ENCODE measurements at regions not wholly inside any gene's neighbourhood (a gene's known extent, or its start where the extent isn't known, plus 50 kb on each side); places are given as distances from the start of the nearest gene placed in this dataset.
"Not testable (repeated sequence)": the region's sequence is repeated elsewhere in the genome, so short reads cannot be mapped to it uniquely, and the experiment has no call there.

- TF ChIP-seq ETV6 (IDR thresholded peaks at IDR 0.05; ENCODE audit: borderline replicate concordance in 1 of 2, low read depth in 2 of 2, low read length in 1 of 2) (no peak), ETV6 (CRISPR knock-in tag; IDR thresholded peaks at IDR 0.05; ENCODE audit: borderline replicate concordance) (no peak)
These were observed 270.5 kb upstream of the PLPP4 start (continued) for GRCh38 chr10:120186506-120186905.

DNA sequence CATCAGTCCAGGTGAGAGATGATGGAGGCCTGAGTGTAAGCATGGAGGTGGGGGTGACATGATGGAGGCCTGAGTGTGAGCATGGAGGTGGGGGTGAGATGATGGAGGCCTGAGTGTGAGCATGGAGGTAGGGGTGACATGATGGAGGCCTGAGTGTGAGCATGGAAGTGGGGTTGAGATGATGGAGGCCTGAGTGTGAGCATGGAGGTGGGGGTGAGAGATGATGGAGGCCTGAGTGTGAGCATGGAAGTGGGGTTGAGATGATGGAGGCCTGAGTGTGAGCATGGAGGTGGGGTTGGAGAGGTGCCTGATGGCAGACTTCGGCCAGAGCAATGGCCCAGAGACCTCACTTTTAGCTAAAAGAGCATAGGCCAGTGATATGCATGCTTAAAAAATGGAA is 269.9 kb upstream of the PLPP4 start:
- H3K4me3 ChIP-seq; FAIRE-seq; ATAC-seq; H3K27me3 ChIP-seq (ENCODE audit: control insufficient read depth in 2 of 2, insufficient read depth in 2 of 2, low read length in 2 of 2); intact Hi-C loops (cut with micrococcal nuclease); in situ Hi-C loops (cut with MboI); H3K9me3 ChIP-seq (replicated peaks; ENCODE audit: control insufficient read depth, insufficient read depth, low read depth, low read length); H2AFZ ChIP-seq (ENCODE audit: low read depth, low read length); H3K79me2 ChIP-seq (ENCODE audit: control insufficient read depth, insufficient read depth, low read length); H3K9me1 ChIP-seq (ENCODE audit: control insufficient read depth, insufficient read depth, low read length); BruUV-seq (replicated peaks); H4K20me1 ChIP-seq (replicated peaks; ENCODE audit: control insufficient read depth, insufficient read depth, low read length); H3K4me1 ChIP-seq (replicated peaks in 1 of 2; ENCODE audit: control insufficient read depth in 2 of 2, insufficient read depth in 2 of 2, low read length in 2 of 2); H3K27ac ChIP-seq (ENCODE audit: extremely low read depth, low read depth, low read length); DNase-seq (ENCODE audit: extremely low read depth in 1 of 4, low spot score in 3 of 4); H3K4me2 ChIP-seq (ENCODE audit: insufficient read depth, low read length); H3K36me3 ChIP-seq (ENCODE audit: control insufficient read depth, insufficient read depth, low read length); POLR2A ChIA-PET; CTCF ChIA-PET (ENCODE audit: low intra/inter-chr PET ratio); H3K9ac ChIP-seq (ENCODE audit: insufficient read depth in 1 of 2, low read depth in 2 of 2, low read length in 2 of 2): not testable (repeated sequence)
- 0% methylated on average over 1 of the region's 1 CpG for WGBS (ENCODE audit: insufficient coverage, low coverage, missing lambda C conversion rate)

DNA sequence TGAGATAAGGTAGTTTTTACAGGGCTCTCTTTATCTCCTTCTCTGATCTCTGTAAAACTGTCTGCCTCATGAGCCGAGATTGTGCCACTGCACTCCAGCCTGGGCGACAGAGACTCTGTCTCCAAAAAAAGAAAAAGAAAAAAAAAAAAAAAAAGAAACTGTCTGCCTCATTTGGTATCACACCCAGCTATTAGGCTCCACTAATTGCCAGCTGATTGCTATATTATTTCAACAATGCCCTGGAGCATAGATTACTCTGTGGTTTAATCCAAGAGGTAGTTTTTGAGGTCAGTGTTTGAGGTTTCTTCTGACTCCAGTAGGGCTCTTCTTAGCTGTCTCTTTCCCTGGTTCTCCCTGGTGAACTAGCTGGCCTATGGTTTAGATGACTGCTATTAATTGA is 268.1 kb upstream of the PLPP4 start:
- CTCF ChIA-PET (ENCODE audit: low intra/inter-chr PET ratio), result no interaction called here
- POLR2A ChIA-PET, result interaction anchor here (0.8 kb wide), 1 partner anchor 262 kb away, joined by 3 read pairs; no protein-coding TSS in a partner anchor
- Histone ChIP-seq H3K4me2 (ENCODE audit: insufficient read depth, low read length) (no peak overlapping the region), H3K27me3 (ENCODE audit: control insufficient read depth in 2 of 2, insufficient read depth in 2 of 2, low read length in 2 of 2) (no peaks in the 10 kb centered on the region), H3K79me2 (ENCODE audit: control insufficient read depth, insufficient read depth, low read length) (no peaks in the 10 kb centered on the region), H3K36me3 (ENCODE audit: control insufficient read depth, insufficient read depth, low read length) (no peaks in the 10 kb centered on the region), H3K9ac (ENCODE audit: insufficient read depth in 1 of 2, low read depth in 2 of 2, low read length in 2 of 2) (no peak overlapping the region), H3K4me3 (no peak overlapping the region), H2AFZ (ENCODE audit: low read depth, low read length) (no peak overlapping the region), H4K20me1 (replicated peaks; ENCODE audit: control insufficient read depth, insufficient read depth, low read length) (no peaks in the 10 kb centered on the region), H3K9me1 (ENCODE audit: control insufficient read depth, insufficient read depth, low read length) (no peaks in the 10 kb centered on the region), H3K4me1 (replicated peaks in 1 of 2; ENCODE audit: control insufficient read depth in 2 of 2, insufficient read depth in 2 of 2, low read length in 2 of 2) (no peaks in the 10 kb centered on the region), H3K9me3 (replicated peaks; ENCODE audit: control insufficient read depth, insufficient read depth, low read depth, low read length) (no peaks in the 10 kb centered on the region), H3K27ac (ENCODE audit: extremely low read depth, low read depth, low read length) (no peak overlapping the region)
- in situ Hi-C loops (cut with MboI) (no loop called here), intact Hi-C loops (cut with micrococcal nuclease) (no loop called here)
- FAIRE-seq (no peak), DNase-seq (ENCODE audit: extremely low read depth in 1 of 4, low spot score in 3 of 4) (no peak), ATAC-seq (no peak)
- 0% methylated on average over 2 of the region's 2 CpGs for WGBS (ENCODE audit: insufficient coverage, low coverage, missing lambda C conversion rate)
- no TSS peak for BruUV-seq (replicated peaks)
- TF ChIP-seq, protein P1, sequence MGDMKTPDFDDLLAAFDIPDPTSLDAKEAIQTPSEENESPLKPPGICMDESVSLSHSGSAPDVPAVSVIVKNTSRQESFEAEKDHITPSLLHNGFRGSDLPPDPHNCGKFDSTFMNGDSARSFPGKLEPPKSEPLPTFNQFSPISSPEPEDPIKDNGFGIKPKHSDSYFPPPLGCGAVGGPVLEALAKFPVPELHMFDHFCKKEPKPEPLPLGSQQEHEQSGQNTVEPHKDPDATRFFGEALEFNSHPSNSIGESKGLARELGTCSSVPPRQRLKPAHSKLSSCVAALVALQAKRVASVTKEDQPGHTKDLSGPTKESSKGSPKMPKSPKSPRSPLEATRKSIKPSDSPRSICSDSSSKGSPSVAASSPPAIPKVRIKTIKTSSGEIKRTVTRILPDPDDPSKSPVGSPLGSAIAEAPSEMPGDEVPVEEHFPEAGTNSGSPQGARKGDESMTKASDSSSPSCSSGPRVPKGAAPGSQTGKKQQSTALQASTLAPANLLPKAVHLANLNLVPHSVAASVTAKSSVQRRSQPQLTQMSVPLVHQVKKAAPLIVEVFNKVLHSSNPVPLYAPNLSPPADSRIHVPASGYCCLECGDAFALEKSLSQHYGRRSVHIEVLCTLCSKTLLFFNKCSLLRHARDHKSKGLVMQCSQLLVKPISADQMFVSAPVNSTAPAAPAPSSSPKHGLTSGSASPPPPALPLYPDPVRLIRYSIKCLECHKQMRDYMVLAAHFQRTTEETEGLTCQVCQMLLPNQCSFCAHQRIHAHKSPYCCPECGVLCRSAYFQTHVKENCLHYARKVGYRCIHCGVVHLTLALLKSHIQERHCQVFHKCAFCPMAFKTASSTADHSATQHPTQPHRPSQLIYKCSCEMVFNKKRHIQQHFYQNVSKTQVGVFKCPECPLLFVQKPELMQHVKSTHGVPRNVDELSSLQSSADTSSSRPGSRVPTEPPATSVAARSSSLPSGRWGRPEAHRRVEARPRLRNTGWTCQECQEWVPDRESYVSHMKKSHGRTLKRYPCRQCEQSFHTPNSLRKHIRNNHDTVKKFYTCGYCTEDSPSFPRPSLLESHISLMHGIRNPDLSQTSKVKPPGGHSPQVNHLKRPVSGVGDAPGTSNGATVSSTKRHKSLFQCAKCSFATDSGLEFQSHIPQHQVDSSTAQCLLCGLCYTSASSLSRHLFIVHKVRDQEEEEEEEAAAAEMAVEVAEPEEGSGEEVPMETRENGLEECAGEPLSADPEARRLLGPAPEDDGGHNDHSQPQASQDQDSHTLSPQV (IDR thresholded peaks at IDR 0.05), result no peak
- TF ChIP-seq DPF2 (IDR thresholded peaks at IDR 0.05), result no peak
- TF ChIP-seq CBX1 (IDR thresholded peaks at IDR 0.05; ENCODE audit: low read depth), result no peak
- no peak for TF ChIP-seq BMI1 (IDR thresholded peaks at IDR 0.05; ENCODE audit: low read length)
- TF ChIP-seq ILF3 (IDR thresholded peaks at IDR 0.05; ENCODE audit: borderline replicate concordance), result no peak
- no peak for TF ChIP-seq STAT5A (IDR thresholded peaks at IDR 0.05; ENCODE audit: borderline replicate concordance, low read length)
- TF ChIP-seq, protein P2, sequence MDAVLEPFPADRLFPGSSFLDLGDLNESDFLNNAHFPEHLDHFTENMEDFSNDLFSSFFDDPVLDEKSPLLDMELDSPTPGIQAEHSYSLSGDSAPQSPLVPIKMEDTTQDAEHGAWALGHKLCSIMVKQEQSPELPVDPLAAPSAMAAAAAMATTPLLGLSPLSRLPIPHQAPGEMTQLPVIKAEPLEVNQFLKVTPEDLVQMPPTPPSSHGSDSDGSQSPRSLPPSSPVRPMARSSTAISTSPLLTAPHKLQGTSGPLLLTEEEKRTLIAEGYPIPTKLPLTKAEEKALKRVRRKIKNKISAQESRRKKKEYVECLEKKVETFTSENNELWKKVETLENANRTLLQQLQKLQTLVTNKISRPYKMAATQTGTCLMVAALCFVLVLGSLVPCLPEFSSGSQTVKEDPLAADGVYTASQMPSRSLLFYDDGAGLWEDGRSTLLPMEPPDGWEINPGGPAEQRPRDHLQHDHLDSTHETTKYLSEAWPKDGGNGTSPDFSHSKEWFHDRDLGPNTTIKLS (IDR thresholded peaks at IDR 0.05; ENCODE audit: borderline replicate concordance, low read depth), result no peak
